HFFc6 (cell line): ENCODE measurements at regions not wholly inside any gene's neighbourhood (a gene's known extent, or its start where the extent isn't known, plus 50 kb on each side); places are given as distances from the start of the nearest gene placed in this dataset.

Experiments
- DNase-seq: peaks from one replicate; pipeline ENCODE4 v3.0.0-alpha.2; 2018
- H3K27ac Mint-ChIP-seq: 2 replicates; pipeline ENCODE4 v1.8.0; 2020; ENCODE audit warnings: mild to moderate bottlenecking, mixed read lengths
- H3K27me3 Mint-ChIP-seq: 2 replicates; pipeline ENCODE4 v1.8.0; 2021; ENCODE audit warnings: mild to moderate bottlenecking, moderate library complexity, mixed read lengths; ENCODE audit not compliant: insufficient read depth
- H3K36me3 Mint-ChIP-seq: 2 replicates; pipeline ENCODE4 v1.8.0; 2021; ENCODE audit warnings: low read depth, mixed read lengths
- H3K4me1 Mint-ChIP-seq: 2 replicates; pipeline ENCODE4 v1.8.0; 2020; ENCODE audit warnings: low read depth, mixed read lengths
- H3K4me3 Mint-ChIP-seq: 2 replicates; pipeline ENCODE4 v1.8.0; 2020; ENCODE audit warnings: mild to moderate bottlenecking, moderate library complexity, mixed read lengths
- H3K9me3 Mint-ChIP-seq: 2 replicates; pipeline ENCODE4 v1.8.0; 2020; ENCODE audit warnings: mild to moderate bottlenecking, mixed read lengths
- TF ChIP-seq, protein P1 (sequence below): fragments of 200-600 bp; sonication (generic); IDR thresholded peaks from 2 replicates; pipeline ENCODE4 v1.5.0; 2021; ENCODE audit warnings: antibody characterized with exemption, mild to moderate bottlenecking

GRCh38 chr18:76167845-76168621 is 327.0 kb downstream of the ZNF516 start:
- DNase-seq: no peak
- Mint-ChIP-seq H3K4me1 (no peaks in the 10 kb centered on the region), H3K36me3 (no peaks in the 10 kb centered on the region), H3K4me3 (peak overlapping the region; percentile 33; the same call in 1 of the 2 replicates), H3K9me3 (peaks cover 8% of the 10 kb centered on the region; the same call in 1 of the 2 replicates), H3K27ac (no peak overlapping the region), H3K27me3 (peaks cover 4% of the 10 kb centered on the region)
- TF ChIP-seq, protein P1, sequence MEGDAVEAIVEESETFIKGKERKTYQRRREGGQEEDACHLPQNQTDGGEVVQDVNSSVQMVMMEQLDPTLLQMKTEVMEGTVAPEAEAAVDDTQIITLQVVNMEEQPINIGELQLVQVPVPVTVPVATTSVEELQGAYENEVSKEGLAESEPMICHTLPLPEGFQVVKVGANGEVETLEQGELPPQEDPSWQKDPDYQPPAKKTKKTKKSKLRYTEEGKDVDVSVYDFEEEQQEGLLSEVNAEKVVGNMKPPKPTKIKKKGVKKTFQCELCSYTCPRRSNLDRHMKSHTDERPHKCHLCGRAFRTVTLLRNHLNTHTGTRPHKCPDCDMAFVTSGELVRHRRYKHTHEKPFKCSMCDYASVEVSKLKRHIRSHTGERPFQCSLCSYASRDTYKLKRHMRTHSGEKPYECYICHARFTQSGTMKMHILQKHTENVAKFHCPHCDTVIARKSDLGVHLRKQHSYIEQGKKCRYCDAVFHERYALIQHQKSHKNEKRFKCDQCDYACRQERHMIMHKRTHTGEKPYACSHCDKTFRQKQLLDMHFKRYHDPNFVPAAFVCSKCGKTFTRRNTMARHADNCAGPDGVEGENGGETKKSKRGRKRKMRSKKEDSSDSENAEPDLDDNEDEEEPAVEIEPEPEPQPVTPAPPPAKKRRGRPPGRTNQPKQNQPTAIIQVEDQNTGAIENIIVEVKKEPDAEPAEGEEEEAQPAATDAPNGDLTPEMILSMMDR: no peak

DNA sequence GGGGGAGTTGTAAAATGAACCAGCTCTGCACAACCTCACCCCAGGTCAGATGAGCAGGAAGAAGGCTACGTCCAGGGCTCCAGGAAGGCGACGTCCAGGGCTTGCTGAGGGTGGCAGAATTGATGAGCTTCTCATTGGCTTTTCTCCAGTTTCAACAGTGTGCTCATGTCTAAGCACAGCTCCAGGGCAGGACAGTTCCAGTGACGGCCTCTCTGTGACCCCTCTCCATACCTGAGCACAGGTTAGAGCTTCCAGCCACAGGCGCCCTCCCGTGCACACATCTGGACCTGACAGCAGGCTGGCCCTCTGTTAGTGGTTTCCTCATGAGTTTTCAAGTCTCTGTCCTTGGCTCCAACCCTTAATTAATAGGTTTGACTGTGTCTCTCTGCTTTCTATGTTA is 327.6 kb downstream of the ZNF516 start:
- TF ChIP-seq, protein P1: no peak
- no peak for DNase-seq
- Mint-ChIP-seq H3K9me3 (peaks cover 8% of the 10 kb centered on the region), H3K36me3 (no peaks in the 10 kb centered on the region), H3K27ac (no peak overlapping the region), H3K27me3 (peaks cover 4% of the 10 kb centered on the region), H3K4me1 (no peaks in the 10 kb centered on the region), H3K4me3 (no peak overlapping the region)

GRCh38 chr18:76162886-76163285 is 332.2 kb downstream of the ZNF516 start:
- Mint-ChIP-seq H3K27ac (no peak overlapping the region), H3K4me3 (no peak overlapping the region), H3K4me1 (no peaks in the 10 kb centered on the region), H3K9me3 (peaks cover 3% of the 10 kb centered on the region), H3K27me3 (no peaks in the 10 kb centered on the region; the same call in 1 of the 2 replicates), H3K36me3 (no peaks in the 10 kb centered on the region)
- TF ChIP-seq, protein P1: no peak
- DNase-seq: no peak

DNA sequence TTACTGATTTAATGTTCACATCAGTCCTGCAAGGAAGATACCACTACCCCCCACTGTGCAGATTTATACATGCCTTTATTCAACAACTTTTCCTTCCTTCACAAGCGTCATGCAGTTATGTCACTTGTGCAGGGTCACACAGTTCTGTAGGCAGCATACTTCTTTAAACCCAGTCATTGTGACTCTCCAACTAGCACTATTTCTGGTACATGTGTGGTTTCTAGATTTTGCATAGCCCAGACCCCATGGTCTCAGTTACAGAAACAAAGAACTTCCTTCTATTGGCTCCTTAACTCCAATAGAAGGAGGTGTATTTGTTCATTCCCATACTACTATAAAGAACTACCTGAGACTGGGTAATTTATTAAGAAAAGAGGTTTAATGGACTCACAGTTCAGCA is 333.1 kb downstream of the ZNF516 start:
- no peaks in the 10 kb centered on the region for H3K36me3 Mint-ChIP-seq
- DNase-seq: no peak
- no peaks in the 10 kb centered on the region; the same call in 1 of the 2 replicates for H3K27me3 Mint-ChIP-seq
- H3K27ac Mint-ChIP-seq: no peak overlapping the region
- H3K9me3 Mint-ChIP-seq: no peaks in the 10 kb centered on the region; the same call in 1 of the 2 replicates
- TF ChIP-seq, protein P1: no peak
- H3K4me3 Mint-ChIP-seq: no peak overlapping the region
- H3K4me1 Mint-ChIP-seq: no peaks in the 10 kb centered on the region

- no peaks in the 10 kb centered on the region for H3K4me1 Mint-ChIP-seq
- no peak for DNase-seq
- no peak overlapping the region for H3K27ac Mint-ChIP-seq
- H3K4me3 Mint-ChIP-seq: no peak overlapping the region
- TF ChIP-seq, protein P1: no peak
- no peaks in the 10 kb centered on the region; the same call in 1 of the 2 replicates for H3K27me3 Mint-ChIP-seq
- peaks cover 20% of the 10 kb centered on the region for H3K9me3 Mint-ChIP-seq
- H3K36me3 Mint-ChIP-seq: no peaks in the 10 kb centered on the region; the same call in 1 of the 2 replicates
These were observed 341.4 kb downstream of the ZNF516 start for GRCh38 chr18:76153691-76154090.
